ENCODE measurements at regions not wholly inside any gene's neighbourhood (a gene's known extent, or its start where the extent isn't known, plus 50 kb on each side); places are given as distances from the start of the nearest gene placed in this dataset.
"Not testable (repeated sequence)": the region's sequence is repeated elsewhere in the genome, so short reads cannot be mapped to it uniquely, and the experiment has no call there.

GRCh38 chr9:95573463-95573862 is 56.7 kb upstream of the PTCH1 start:
- DNase-seq = no peak

GRCh38 chr9:95572381-95573151 is 55.8 kb upstream of the PTCH1 start:
- DNase-seq = no peak

- no peak for DNase-seq
Observed at GRCh38 chr9:95570646-95571045, 53.9 kb upstream of the PTCH1 start.

GRCh38 chr9:95570150-95570549 is 53.4 kb upstream of the PTCH1 start:
- DNase-seq = no peak

GRCh38 chr9:95568735-95569134 is 52.0 kb upstream of the PTCH1 start:
- not testable (repeated sequence) for DNase-seq

Measured in DMS79 treated with DMSO at 0.1 percent for 48 hours (cell line).